ENCODE measurements at regions not wholly inside any gene's neighbourhood (a gene's known extent, or its start where the extent isn't known, plus 50 kb on each side); places are given as distances from the start of the nearest gene placed in this dataset.

DNA sequence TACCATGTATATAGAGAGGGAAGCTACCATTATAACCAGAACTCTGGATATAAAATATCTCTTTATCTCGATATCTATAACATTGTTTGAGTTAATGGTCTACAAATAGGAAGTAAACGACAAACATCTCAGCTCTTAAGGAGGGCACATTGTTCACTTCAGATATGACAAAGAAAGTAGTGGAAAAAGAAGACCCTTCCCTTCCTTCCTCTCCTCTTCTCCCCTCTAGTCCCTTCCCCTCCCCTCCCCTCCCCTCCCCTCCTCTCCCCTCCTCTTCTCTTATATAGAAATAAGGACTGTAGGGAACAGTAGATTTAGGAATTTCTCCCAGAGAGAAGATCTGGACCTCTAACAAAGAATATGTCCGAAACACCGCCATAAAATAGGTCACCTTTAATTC, 1731.9 kb upstream of the CDH9 start:
- Histone ChIP-seq H3K27ac (ENCODE audit: low read depth, low read length) (no peak overlapping the region), H3K4me3 (ENCODE audit: low read length) (no peak overlapping the region), H3K4me1 (ENCODE audit: control insufficient read depth, low read length) (no peaks in the 10 kb centered on the region), H3K9me2 (replicated peaks; ENCODE audit: control insufficient read depth, low read length) (no peaks in the 10 kb centered on the region), H3F3A (ENCODE audit: control insufficient read depth, insufficient read depth) (no peaks in the 10 kb centered on the region), H3K36me3 (ENCODE audit: control insufficient read depth, low read length) (no peaks in the 10 kb centered on the region), H3K27me3 (ENCODE audit: control insufficient read depth, low read length) (no peaks in the 10 kb centered on the region), H3K4me2 (ENCODE audit: low read length) (no peak overlapping the region), H4K20me1 (ENCODE audit: control insufficient read depth, insufficient read depth, low read depth, low read length) (no peaks in the 10 kb centered on the region), H3K9me3 (ENCODE audit: control insufficient read depth, insufficient read depth, low read length) (no peaks in the 10 kb centered on the region), H3K79me2 (ENCODE audit: control insufficient read depth, low read length) (no peaks in the 10 kb centered on the region)
- no peak for TF ChIP-seq EZH2phosphoT487 (IDR thresholded peaks at IDR 0.05; ENCODE audit: borderline replicate concordance, low read length)
- TF ChIP-seq, protein P1, sequence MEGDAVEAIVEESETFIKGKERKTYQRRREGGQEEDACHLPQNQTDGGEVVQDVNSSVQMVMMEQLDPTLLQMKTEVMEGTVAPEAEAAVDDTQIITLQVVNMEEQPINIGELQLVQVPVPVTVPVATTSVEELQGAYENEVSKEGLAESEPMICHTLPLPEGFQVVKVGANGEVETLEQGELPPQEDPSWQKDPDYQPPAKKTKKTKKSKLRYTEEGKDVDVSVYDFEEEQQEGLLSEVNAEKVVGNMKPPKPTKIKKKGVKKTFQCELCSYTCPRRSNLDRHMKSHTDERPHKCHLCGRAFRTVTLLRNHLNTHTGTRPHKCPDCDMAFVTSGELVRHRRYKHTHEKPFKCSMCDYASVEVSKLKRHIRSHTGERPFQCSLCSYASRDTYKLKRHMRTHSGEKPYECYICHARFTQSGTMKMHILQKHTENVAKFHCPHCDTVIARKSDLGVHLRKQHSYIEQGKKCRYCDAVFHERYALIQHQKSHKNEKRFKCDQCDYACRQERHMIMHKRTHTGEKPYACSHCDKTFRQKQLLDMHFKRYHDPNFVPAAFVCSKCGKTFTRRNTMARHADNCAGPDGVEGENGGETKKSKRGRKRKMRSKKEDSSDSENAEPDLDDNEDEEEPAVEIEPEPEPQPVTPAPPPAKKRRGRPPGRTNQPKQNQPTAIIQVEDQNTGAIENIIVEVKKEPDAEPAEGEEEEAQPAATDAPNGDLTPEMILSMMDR (IDR thresholded peaks at IDR 0.05; ENCODE audit: low read depth, low read length, poor library complexity, severe bottlenecking), result no peak

DNA sequence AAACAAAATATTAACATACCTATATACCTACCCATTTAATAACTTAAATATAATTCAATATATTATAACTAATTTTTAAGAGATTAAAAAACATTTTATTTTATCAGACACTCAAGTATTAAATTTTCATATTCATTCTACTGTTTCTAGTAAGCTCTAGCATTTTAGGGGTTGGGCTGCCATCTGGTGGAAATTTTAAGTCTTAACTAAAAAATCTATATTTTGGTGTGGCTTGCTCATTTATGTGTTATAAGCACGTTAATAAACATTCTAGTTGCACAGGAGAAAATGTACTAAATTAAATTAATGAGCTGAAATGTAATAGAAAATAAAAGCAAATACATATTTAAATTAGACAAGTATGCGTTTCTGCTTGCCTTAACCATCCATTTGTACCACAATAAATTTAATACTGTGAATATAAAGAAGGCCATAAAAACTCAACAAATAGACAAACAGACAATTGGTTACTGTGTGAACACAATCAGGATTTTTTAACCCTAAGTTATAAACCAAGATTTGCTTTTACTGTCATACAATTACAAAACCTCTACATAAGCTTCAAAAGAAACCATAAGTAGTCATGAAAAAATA, 1728.3 kb upstream of the CDH9 start:
- Histone ChIP-seq H4K20me1 (ENCODE audit: control insufficient read depth, insufficient read depth, low read depth, low read length) (no peaks in the 10 kb centered on the region), H3K27ac (ENCODE audit: low read depth, low read length) (no peak overlapping the region), H3K4me2 (ENCODE audit: low read length) (no peak overlapping the region), H3K36me3 (ENCODE audit: control insufficient read depth, low read length) (no peaks in the 10 kb centered on the region), H3K4me1 (ENCODE audit: control insufficient read depth, low read length) (no peaks in the 10 kb centered on the region), H3F3A (ENCODE audit: control insufficient read depth, insufficient read depth) (no peaks in the 10 kb centered on the region), H3K79me2 (ENCODE audit: control insufficient read depth, low read length) (no peaks in the 10 kb centered on the region), H3K9me3 (ENCODE audit: control insufficient read depth, insufficient read depth, low read length) (no peaks in the 10 kb centered on the region), H3K4me3 (ENCODE audit: low read length) (no peak overlapping the region), H3K27me3 (ENCODE audit: control insufficient read depth, low read length) (no peaks in the 10 kb centered on the region), H3K9me2 (replicated peaks; ENCODE audit: control insufficient read depth, low read length) (no peaks in the 10 kb centered on the region)
- TF ChIP-seq, protein P1 (IDR thresholded peaks at IDR 0.05; ENCODE audit: low read depth, low read length, poor library complexity, severe bottlenecking), result no peak
- no peak for TF ChIP-seq EZH2phosphoT487 (IDR thresholded peaks at IDR 0.05; ENCODE audit: borderline replicate concordance, low read length)

DNA sequence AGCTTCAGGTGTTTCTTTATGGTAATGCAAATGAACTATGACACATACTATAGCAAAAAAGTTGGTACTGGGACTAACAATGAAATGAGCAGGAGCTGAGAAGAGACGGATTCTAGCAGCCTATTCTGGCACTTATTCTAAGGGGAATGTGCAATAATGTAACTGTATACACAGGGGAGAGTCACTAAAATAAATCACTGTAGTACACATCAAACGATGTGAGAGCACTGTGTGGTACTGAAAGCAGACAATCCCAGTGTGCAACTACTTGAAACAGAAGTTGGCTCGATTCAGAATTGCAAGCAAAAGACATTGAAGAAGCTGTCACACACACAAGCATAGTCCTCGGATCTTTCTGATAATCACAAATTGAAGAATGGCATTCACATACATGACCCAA, 1713.0 kb upstream of the CDH9 start:
- Histone ChIP-seq H3K9me2 (replicated peaks; ENCODE audit: control insufficient read depth, low read length) (no peaks in the 10 kb centered on the region), H3K79me2 (ENCODE audit: control insufficient read depth, low read length) (no peaks in the 10 kb centered on the region), H3K4me2 (ENCODE audit: low read length) (no peak overlapping the region), H3K9me3 (ENCODE audit: control insufficient read depth, insufficient read depth, low read length) (no peaks in the 10 kb centered on the region), H3K4me1 (ENCODE audit: control insufficient read depth, low read length) (no peaks in the 10 kb centered on the region), H3K4me3 (ENCODE audit: low read length) (no peak overlapping the region), H3K27ac (ENCODE audit: low read depth, low read length) (no peak overlapping the region), H3K36me3 (ENCODE audit: control insufficient read depth, low read length) (no peaks in the 10 kb centered on the region), H4K20me1 (ENCODE audit: control insufficient read depth, insufficient read depth, low read depth, low read length) (no peaks in the 10 kb centered on the region), H3K27me3 (ENCODE audit: control insufficient read depth, low read length) (no peaks in the 10 kb centered on the region), H3F3A (ENCODE audit: control insufficient read depth, insufficient read depth) (no peaks in the 10 kb centered on the region)
- no peak for TF ChIP-seq EZH2phosphoT487 (IDR thresholded peaks at IDR 0.05; ENCODE audit: borderline replicate concordance, low read length)
- TF ChIP-seq, protein P1 (IDR thresholded peaks at IDR 0.05; ENCODE audit: low read depth, low read length, poor library complexity, severe bottlenecking), result no peak
